Spleen (tissue), 11 donors: ENCODE measurements at regions not wholly inside any gene's neighbourhood (a gene's known extent, or its start where the extent isn't known, plus 50 kb on each side); places are given as distances from the start of the nearest gene placed in this dataset.

Source experiments
- DNase-seq: peaks from one replicate; pipeline ENCODE4 v3.0.0-alpha.2; 2020
- H3K27ac ChIP-seq, 8 donors: fragments of 200-600 bp; sonication (generic) in 7 of 8; 1 replicate in 4 of 8; 2 replicates in 4 of 8; pipeline versions ENCODE4 v1.5.0 to v1.8.0; 2016 to 2021; ENCODE audit warnings: inconsistent platforms in 4 of 8, mild to moderate bottlenecking in 4 of 8, moderate library complexity in 1 of 8
- H3K27me3 ChIP-seq, 7 donors: fragments of 200-600 bp; sonication (generic) in 6 of 7; replicated peaks in 1 of 7; 1 replicate in 4 of 7; 2 replicates in 3 of 7; pipeline versions ENCODE4 v1.5.0 to v1.8.0; 2016 to 2021; ENCODE audit warnings: inconsistent platforms in 3 of 7, mild to moderate bottlenecking in 1 of 7
- H3K36me3 ChIP-seq, 6 donors: fragments of 200-600 bp; sonication (generic) in 5 of 6; 1 replicate in 4 of 6; 2 replicates in 2 of 6; pipeline versions ENCODE4 v1.5.0 to v1.8.0; 2016 to 2021; ENCODE audit warnings: inconsistent platforms in 2 of 6
- H3K4me1 ChIP-seq, 6 donors: fragments of 200-600 bp; sonication (generic) in 5 of 6; 1 replicate in 3 of 6; 2 replicates in 3 of 6; pipeline versions ENCODE4 v1.5.0 to v1.8.0; 2016 to 2021; ENCODE audit warnings: inconsistent platforms in 3 of 6
- H3K4me3 ChIP-seq, 8 donors: fragments of 200-600 bp; sonication (generic) in 7 of 8; 1 replicate in 4 of 8; 2 replicates in 4 of 8; pipeline versions ENCODE4 v1.5.0 to v1.8.0; 2016 to 2021; ENCODE audit warnings: inconsistent platforms in 4 of 8, mild to moderate bottlenecking in 4 of 8, moderate library complexity in 2 of 8
- H3K9me3 ChIP-seq, 8 donors: fragments of 200-600 bp; sonication (generic) in 7 of 8; 1 replicate in 4 of 8; 2 replicates in 4 of 8; pipeline versions ENCODE4 v1.5.0 to v1.8.0; 2016 to 2021; ENCODE audit warnings: inconsistent platforms in 4 of 8
- POLR2A ChIP-seq, 3 donors: fragments of 450-650 bp; IDR thresholded peaks; one replicate each; pipeline ENCODE4 v1.5.1; 2017; ENCODE audit warnings: antibody characterized with exemption in 3 of 3, mild to moderate bottlenecking in 1 of 3
- POLR2AphosphoS5 ChIP-seq, 3 donors: sonication (generic); formaldehyde crosslinking; IDR thresholded peaks; one replicate each; pipeline ENCODE4 v1.5.1; 2017; ENCODE audit warnings: antibody characterized with exemption in 3 of 3
- WGBS, 5 donors: extraction: QIAGEN DNeasy Blood & Tissue Kit in 3 of 5; methylation state at CpG; one replicate each; pipeline versions ENCODE4 v1.1.5 to v1.1.7; 2013 to 2018; 5-methylcytosine and 5-hydroxymethylcytosine counted together
- intact Hi-C: fragments of 100-400 bp; cut with DNase I; formaldehyde crosslinking; loops from one replicate; pipeline ENCODE4 v1.15.0; 2023; ENCODE audit warnings: low total_unique reads
- TF ChIP-seq, protein P1 (sequence below), 11 experiments: fragments of 200-600 bp in 7 of 11; fragments of 450-650 bp in 4 of 11; sonication (generic) in 4 of 11; IDR thresholded peaks in 8 of 11; conservative IDR thresholded peaks in 3 of 11; 1 replicate in 7 of 11; 2 replicates in 4 of 11; pipeline versions ENCODE4 v1.4.0 to v1.8.0; 2016 to 2021; ENCODE audit warnings: antibody characterized with exemption in 11 of 11, inconsistent platforms in 4 of 11, mild to moderate bottlenecking in 1 of 11
- donor health status: healthy with polysubstance abuse.
- donor health status: DM: no; HTN: no; CAD: no; lungs with moderate emphysema.
- donor health status: DM: no; HTN: no; CAD: no.
- donor health status: Bipolar disorder and iron deficiency.
- donor health status: healthy.
- donor health status: DM: no; HTN: no; CAD: no.
- donor health status: DM: yes; HTN: yes; CAD: no.

DNA sequence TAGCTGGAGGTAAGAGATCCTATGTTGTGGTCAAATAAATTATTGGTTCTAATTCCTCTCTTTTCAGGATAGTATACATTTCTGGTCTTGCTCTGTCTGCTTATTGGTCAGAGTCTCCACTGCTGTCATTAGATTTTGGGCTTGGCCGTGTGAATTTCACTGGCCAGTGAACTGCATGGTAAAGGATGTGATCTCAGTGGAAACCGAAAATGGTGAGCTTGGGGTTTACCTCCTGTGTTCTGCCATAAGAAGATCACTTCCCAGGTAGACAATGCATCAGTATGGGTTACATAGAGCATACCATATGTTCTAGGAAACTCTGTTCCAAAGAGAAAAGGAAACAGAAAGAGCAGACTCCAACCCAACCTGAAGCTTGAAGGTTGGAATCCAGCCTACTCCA is 1123.3 kb upstream of the B3GALT2 start:
- TF ChIP-seq POLR2AphosphoS5 (IDR thresholded peaks at IDR 0.05): no peak
- TF ChIP-seq, protein P1, sequence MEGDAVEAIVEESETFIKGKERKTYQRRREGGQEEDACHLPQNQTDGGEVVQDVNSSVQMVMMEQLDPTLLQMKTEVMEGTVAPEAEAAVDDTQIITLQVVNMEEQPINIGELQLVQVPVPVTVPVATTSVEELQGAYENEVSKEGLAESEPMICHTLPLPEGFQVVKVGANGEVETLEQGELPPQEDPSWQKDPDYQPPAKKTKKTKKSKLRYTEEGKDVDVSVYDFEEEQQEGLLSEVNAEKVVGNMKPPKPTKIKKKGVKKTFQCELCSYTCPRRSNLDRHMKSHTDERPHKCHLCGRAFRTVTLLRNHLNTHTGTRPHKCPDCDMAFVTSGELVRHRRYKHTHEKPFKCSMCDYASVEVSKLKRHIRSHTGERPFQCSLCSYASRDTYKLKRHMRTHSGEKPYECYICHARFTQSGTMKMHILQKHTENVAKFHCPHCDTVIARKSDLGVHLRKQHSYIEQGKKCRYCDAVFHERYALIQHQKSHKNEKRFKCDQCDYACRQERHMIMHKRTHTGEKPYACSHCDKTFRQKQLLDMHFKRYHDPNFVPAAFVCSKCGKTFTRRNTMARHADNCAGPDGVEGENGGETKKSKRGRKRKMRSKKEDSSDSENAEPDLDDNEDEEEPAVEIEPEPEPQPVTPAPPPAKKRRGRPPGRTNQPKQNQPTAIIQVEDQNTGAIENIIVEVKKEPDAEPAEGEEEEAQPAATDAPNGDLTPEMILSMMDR (IDR thresholded peaks at IDR 0.05 in 8 of 11, conservative IDR thresholded peaks at IDR 0.05 in 3 of 11): no peak
- TF ChIP-seq POLR2A (IDR thresholded peaks at IDR 0.05): no peak
- Histone ChIP-seq H3K27me3 (no peaks in the 10 kb centered on the region), H3K4me1 (no peaks in the 10 kb centered on the region), H3K9me3 (no peaks in the 10 kb centered on the region), H3K36me3 (no peaks in the 10 kb centered on the region), H3K27ac (no peak overlapping the region), H3K4me3 (no peak overlapping the region)
- DNase-seq: no peak
- intact Hi-C loops: no loop called here
- 75 to 100% (median 82%) methylated on average over 2 of the region's 2 CpGs for WGBS, 5 donors

DNA sequence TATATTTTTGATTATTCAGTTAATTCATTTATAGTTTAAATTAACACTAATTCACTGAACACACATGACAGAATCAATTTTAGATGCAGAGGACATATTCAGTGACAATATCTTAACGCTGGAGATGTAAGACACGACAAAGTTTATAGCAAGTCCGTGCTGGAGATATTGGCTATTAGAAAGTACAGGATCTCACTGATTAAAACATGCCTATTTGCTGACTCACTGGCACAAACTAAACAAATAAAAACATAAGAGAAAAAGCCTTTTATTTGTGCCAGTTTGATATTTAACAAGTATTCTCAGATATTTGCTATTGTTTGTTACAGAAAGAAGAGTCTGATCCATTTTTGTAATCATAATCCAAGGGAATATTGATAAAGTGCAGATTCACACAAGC is 1122.9 kb upstream of the B3GALT2 start:
- no peaks in the 10 kb centered on the region for H3K27me3 ChIP-seq
- WGBS, 5 donors: 87 to 98% (median 93%) methylated on average over 3 of the region's 3 CpGs
- intact Hi-C loops: no loop called here
- no peak for TF ChIP-seq POLR2A (IDR thresholded peaks at IDR 0.05)
- TF ChIP-seq, protein P1 (IDR thresholded peaks at IDR 0.05 in 8 of 11, conservative IDR thresholded peaks at IDR 0.05 in 3 of 11): no peak
- no peak for TF ChIP-seq POLR2AphosphoS5 (IDR thresholded peaks at IDR 0.05)
- no peak for DNase-seq
- H3K9me3 ChIP-seq: no peaks in the 10 kb centered on the region
- H3K27ac ChIP-seq: no peak overlapping the region
- H3K4me3 ChIP-seq: no peak overlapping the region
- no peaks in the 10 kb centered on the region for H3K4me1 ChIP-seq
- no peaks in the 10 kb centered on the region for H3K36me3 ChIP-seq

DNA sequence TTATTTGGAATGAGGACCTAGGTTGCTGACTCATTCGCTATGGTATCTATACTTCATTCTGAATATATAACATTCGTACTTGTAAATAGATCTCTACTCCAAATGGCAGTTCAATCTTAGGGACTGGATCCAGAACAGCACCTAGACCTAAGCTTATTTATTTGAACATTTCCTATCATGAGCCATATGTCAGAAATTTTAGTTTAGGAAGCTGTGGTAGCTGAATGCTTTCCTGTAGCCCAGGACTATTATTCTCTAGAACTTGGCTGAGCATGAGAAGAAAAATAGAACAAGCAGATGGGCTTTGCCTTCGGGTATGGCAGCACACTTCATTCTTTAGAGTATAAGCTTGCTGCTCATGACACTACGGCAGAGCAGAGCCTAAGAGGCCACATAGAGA is 1114.4 kb upstream of the B3GALT2 start:
- intact Hi-C loops: no loop called here

DNA sequence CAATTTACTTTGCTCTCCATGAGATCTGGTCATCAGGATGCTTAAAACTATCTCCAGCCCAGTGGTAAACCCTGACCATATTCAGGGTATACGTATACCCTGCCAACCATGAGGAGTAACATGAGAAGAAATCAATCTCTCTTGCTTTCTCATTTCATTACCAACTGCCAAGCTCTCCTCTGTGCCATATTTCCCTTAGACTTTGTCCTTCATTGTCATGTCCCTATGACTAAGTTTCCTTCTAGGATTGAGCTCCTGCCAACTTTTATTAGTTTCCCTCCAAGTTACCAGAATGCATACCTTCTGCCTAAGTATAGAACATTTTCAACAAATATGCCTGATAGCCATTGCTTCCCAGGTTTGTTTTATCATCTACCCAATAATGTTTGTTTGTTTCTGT is 1113.9 kb upstream of the B3GALT2 start:
- intact Hi-C loops: no loop called here
- no peak for DNase-seq
- H3K9me3 ChIP-seq: no peaks in the 10 kb centered on the region
- no peaks in the 10 kb centered on the region for H3K36me3 ChIP-seq
- no peak overlapping the region for H3K27ac ChIP-seq
- WGBS, 5 donors: 82 to 95% (median 85%) methylated on average over 1 of the region's 1 CpG
- H3K4me1 ChIP-seq: peaks cover 0 to 4% (median 0%) of the 10 kb centered on the region in 6 donors
- H3K27me3 ChIP-seq: no peaks in the 10 kb centered on the region
- TF ChIP-seq, protein P1 (IDR thresholded peaks at IDR 0.05 in 8 of 11, conservative IDR thresholded peaks at IDR 0.05 in 3 of 11): no peak
- TF ChIP-seq POLR2A (IDR thresholded peaks at IDR 0.05) (no peak), POLR2AphosphoS5 (IDR thresholded peaks at IDR 0.05) (no peak)
- H3K4me3 ChIP-seq: no peak overlapping the region

More for the DNA sequence above, 1114.4 kb upstream of the B3GALT2 start:
- H3K27ac ChIP-seq: no peak overlapping the region
- DNase-seq: no peak
- H3K27me3 ChIP-seq: no peaks in the 10 kb centered on the region
- WGBS, 5 donors: 60 to 77% (median 68%) methylated on average over 4 of the region's 4 CpGs
- no peaks in the 10 kb centered on the region for H3K9me3 ChIP-seq
- no peaks in the 10 kb centered on the region for H3K36me3 ChIP-seq
- H3K4me3 ChIP-seq: no peak overlapping the region
- peaks cover 0 to under 1% (median 0%) of the 10 kb centered on the region in 6 donors for H3K4me1 ChIP-seq
- no peak for TF ChIP-seq POLR2A (IDR thresholded peaks at IDR 0.05)
- no peak for TF ChIP-seq POLR2AphosphoS5 (IDR thresholded peaks at IDR 0.05)
- TF ChIP-seq, protein P1 (IDR thresholded peaks at IDR 0.05 in 8 of 11, conservative IDR thresholded peaks at IDR 0.05 in 3 of 11): no peak
